GM21717 (cell line): ENCODE measurements at regions not wholly inside any gene's neighbourhood (a gene's known extent, or its start where the extent isn't known, plus 50 kb on each side); places are given as distances from the start of the nearest gene placed in this dataset.

Experiments
- ATAC-seq: cut with Tn5 transposase; IDR thresholded peaks from one replicate; pipeline ENCODE4 v1.9.1; 2021; ENCODE audit warnings: mild to moderate bottlenecking, moderate library complexity; ENCODE audit not compliant: unreplicated experiment

GRCh38 chr5:2387634-2388325 lies 363.7 kb downstream of the IRX2 start:
- no peak for ATAC-seq

GRCh38 chr5:2387250-2387633 lies 364.2 kb downstream of the IRX2 start:
- no peak for ATAC-seq

GRCh38 chr5:2385818-2386217 lies 365.7 kb downstream of the IRX2 start:
- no peak for ATAC-seq

GRCh38 chr5:2383698-2384065 lies 367.8 kb downstream of the IRX2 start:
- no peak for ATAC-seq

GRCh38 chr5:2382776-2383697 lies 368.4 kb downstream of the IRX2 start:
- ATAC-seq: no peak

- ATAC-seq: no peak
Observed at GRCh38 chr5:2381861-2382260, 369.6 kb downstream of the IRX2 start.

GRCh38 chr5:2381070-2381469 lies 370.4 kb downstream of the IRX2 start:
- no peak for ATAC-seq

- no peak for ATAC-seq
Observed at GRCh38 chr5:2378976-2379375, 372.5 kb downstream of the IRX2 start.

GRCh38 chr5:2378108-2378507 lies 373.4 kb downstream of the IRX2 start:
- no peak for ATAC-seq

- no peak for ATAC-seq
Observed at GRCh38 chr5:2376486-2376885, 375.0 kb downstream of the IRX2 start.

- no peak for ATAC-seq
Observed at GRCh38 chr5:2375757-2376250, 375.7 kb downstream of the IRX2 start.

- ATAC-seq: no peak
Observed at GRCh38 chr5:2375291-2375690, 376.2 kb downstream of the IRX2 start.

GRCh38 chr5:2374703-2375102 lies 376.8 kb downstream of the IRX2 start:
- ATAC-seq: no peak

GRCh38 chr5:2373631-2374030 lies 377.8 kb downstream of the IRX2 start:
- ATAC-seq: no peak

- no peak for ATAC-seq
Observed at GRCh38 chr5:2371419-2371710, 380.1 kb downstream of the IRX2 start.

- ATAC-seq: no peak
Observed at GRCh38 chr5:2370626-2371418, 380.7 kb downstream of the IRX2 start.

GRCh38 chr5:2369178-2369577 lies 382.3 kb downstream of the IRX2 start:
- no peak for ATAC-seq

- ATAC-seq: no peak
Observed at GRCh38 chr5:2366816-2367215, 384.7 kb downstream of the IRX2 start.

- no peak for ATAC-seq
Observed at GRCh38 chr5:2357309-2357708, 394.2 kb downstream of the IRX2 start.

GRCh38 chr5:2355859-2356258 lies 395.6 kb downstream of the IRX2 start:
- no peak for ATAC-seq

- ATAC-seq: no peak
Observed at GRCh38 chr5:2353871-2354440, 397.5 kb downstream of the IRX2 start.
